HepG2 (cell line): ENCODE measurements at regions not wholly inside any gene's neighbourhood (a gene's known extent, or its start where the extent isn't known, plus 50 kb on each side); places are given as distances from the start of the nearest gene placed in this dataset.

Experiments
- ATF2 ChIP-seq: sonication (generic); formaldehyde crosslinking; IDR thresholded peaks from 2 replicates; pipeline ENCODE4 v1.4.0; 2020; ENCODE audit warnings: missing genetic modification reagents
- PHF21A ChIP-seq: sonication (generic); formaldehyde crosslinking; IDR thresholded peaks from 2 replicates; pipeline ENCODE4 v1.5.0; 2020; ENCODE audit warnings: mild to moderate bottlenecking, missing genetic modification reagents
- TF ChIP-seq, protein P1 (sequence below): sonication (generic); formaldehyde crosslinking; IDR thresholded peaks from 2 replicates; pipeline ENCODE4 v1.4.0; 2020; ENCODE audit warnings: missing genetic modification reagents
- TF ChIP-seq, protein P2 (sequence below): sonication (generic); formaldehyde crosslinking; IDR thresholded peaks from 2 replicates; pipeline ENCODE4 v1.8.0; 2022; ENCODE audit warnings: missing genetic modification reagents, mild to moderate bottlenecking, borderline replicate concordance

DNA sequence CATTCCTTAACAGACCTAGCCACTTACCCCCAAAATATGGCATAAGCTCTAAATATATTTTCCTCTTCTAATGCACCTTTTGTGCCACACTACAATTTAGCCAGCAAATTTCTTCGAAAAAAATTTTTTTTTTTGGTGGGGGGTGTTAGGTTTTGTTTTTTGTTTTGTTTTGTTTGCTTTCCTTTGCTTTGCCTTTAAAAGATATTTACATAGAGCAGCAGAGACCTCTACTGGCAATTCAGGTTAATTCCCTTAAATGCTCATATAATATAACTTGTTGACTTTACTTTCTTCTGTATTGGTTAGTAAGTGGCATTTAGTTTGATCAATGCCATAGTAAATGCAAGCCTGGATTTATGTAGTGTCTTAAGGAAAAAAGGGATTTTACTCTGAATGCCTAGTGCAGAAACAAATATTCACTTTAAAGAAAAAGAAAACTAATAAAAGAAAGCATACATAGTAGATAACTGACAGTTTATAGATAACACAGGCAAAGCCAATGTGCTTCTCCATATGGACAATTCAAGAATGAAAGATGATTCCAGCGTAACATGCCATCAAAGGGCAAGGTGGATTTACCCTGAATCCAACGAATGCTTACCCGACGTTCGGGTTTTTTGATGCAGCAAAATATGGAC is 1250.6 kb downstream of the GATA3 start:
- no peak for TF ChIP-seq ATF2 (CRISPR knock-in tag)
- TF ChIP-seq PHF21A (CRISPR knock-in tag) = no peak
- TF ChIP-seq, protein P1, sequence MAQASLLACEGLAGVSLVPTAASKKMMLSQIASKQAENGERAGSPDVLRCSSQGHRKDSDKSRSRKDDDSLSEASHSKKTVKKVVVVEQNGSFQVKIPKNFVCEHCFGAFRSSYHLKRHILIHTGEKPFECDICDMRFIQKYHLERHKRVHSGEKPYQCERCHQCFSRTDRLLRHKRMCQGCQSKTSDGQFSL (CRISPR knock-in tag) = no peak
- TF ChIP-seq, protein P2, sequence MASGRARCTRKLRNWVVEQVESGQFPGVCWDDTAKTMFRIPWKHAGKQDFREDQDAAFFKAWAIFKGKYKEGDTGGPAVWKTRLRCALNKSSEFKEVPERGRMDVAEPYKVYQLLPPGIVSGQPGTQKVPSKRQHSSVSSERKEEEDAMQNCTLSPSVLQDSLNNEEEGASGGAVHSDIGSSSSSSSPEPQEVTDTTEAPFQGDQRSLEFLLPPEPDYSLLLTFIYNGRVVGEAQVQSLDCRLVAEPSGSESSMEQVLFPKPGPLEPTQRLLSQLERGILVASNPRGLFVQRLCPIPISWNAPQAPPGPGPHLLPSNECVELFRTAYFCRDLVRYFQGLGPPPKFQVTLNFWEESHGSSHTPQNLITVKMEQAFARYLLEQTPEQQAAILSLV (CRISPR knock-in tag) = no peak
